Activated CD4-positive, alpha-beta T cell treated with anti-CD3 and anti-CD28 coated beads, Interleukin-2, Interleukin-4, amounts not matched to agents 100 ng/mL and 50 ng/mL, durations not matched to agents 16 hours and 8 hours (primary cell): ENCODE measurements at regions not wholly inside any gene's neighbourhood (a gene's known extent, or its start where the extent isn't known, plus 50 kb on each side); places are given as distances from the start of the nearest gene placed in this dataset.
"Not testable (repeated sequence)": the region's sequence is repeated elsewhere in the genome, so short reads cannot be mapped to it uniquely, and the experiment has no call there.

Experiments
- DNase-seq: peaks from one replicate; pipeline ENCODE4 v3.0.0-alpha.2; 2020; ENCODE audit warnings: low spot score

DNA sequence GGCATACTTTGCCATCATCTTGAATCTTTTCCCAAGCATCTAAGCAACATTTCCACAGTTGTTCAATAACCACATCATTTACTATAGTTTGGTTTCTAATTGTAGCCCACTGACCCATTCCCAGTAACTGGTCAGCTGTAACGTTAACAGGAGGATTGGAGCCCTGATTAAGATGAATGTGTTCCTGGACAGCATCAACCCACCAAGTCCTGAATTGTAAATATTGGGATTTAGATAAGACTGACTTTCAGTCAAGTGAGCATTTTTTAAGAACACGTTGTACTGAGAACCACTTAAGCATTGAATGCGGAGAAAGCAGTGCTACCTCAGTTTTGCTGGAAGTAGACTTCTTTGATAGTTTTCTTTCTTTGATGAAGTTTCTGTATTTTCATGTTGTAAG, 53.3 kb upstream of the ARL4D start:
- not testable (repeated sequence) for DNase-seq

DNA sequence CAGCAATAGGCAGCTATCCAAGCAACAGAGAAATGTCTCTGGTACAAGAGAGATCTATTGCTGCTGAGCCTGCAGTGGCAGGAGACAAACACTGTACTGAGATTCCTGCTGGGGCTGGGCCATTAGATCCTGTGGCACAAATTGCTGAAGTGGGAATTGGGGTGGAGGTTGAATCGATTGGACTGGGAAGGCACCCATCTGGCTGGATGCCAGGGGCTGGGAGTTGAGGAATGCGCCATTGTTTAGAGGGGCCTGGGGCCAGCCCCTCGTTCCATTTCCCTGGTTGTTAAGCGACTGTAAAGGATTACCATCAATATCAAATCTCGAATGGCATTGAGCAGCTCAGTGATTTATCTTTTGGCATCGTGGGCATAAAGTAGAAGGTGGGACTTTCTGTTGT, 54.1 kb upstream of the ARL4D start:
- no peak for DNase-seq

DNA sequence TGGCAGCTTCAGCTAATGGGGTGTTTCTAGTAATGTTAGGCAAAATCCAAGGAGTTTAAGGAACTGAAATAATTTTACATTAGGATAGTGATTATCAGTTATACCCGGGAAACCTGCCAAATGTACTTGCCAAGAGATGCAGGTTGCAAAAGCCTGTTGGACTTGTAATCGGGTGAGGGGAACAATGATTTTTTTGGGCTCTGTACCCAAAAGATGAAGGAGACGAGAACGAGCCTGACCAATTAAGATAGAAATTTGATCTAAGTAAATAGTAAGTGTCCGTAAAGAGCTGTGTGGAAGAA, 56.3 kb upstream of the ARL4D start:
- no peak for DNase-seq

DNA sequence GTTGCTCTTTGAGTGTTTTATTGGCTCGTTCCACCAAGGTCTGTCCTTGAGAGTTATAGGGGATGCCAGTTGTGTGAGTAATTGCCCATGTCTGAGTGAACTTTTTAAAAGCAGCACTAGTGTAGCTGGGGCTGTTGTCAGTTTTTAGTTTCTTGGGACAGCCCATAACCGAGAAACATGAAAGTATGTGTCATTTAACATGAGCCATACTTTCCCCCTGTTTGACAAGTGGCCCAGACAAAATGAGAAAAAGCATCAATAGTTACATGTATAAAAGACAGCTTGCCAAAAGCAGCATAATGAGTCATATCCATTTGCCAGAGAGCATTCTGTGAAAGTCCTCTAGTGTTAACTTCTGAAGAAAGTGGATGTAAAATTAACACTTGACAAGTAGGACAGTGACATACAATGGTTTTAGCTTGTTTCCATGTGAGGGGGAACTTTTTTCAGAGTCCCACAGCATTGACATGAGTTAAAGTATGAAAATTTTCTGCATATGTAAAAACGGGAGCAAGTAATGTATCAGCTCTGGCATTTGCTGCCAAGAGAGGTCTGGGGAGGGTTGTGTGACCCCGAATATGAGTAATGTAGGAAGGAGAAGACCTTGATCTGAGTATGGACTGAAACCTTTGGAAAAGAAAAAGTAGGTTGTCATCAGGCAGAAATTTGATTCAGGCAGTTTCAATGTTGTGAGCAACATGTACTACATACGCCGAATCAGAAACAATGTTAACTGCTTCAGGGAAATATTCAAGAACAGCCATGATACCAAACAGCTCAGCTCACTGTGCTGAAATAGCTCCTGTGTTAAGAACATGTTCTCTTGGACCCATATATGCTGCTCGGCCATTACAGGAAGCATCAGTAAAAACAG, 56.8 kb upstream of the ARL4D start:
- peak; percentile 68 for DNase-seq

DNA sequence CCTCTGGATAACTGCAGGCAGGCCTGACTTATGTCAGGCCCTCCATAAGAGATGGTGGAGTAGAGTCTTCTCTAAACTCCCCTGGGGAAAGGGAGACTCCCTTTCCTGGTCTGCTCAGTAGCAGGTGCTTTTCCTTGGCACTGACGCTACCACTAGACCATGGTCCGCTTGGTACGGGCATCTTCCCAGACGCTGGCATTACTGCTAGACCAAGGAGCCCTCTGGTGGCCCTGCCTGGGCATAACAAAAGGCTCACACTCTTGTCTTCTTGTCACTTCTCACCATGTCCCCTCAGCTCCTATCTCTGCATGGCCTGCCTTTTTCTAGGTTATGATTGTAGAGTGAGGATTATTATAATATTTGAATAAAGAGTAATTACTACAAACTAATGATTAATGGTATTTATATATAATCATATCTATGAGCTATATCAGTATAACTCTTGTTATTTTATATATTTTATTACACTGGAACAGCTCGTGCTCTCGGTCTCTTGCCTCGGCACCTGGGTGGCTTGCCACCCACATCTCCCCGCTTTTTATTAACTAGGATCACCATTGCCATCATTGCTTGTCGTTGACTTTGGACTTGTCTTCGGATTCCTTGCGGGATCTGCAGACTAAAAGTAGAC, 59.8 kb upstream of the ARL4D start:
- peak; percentile 63 for DNase-seq

DNA sequence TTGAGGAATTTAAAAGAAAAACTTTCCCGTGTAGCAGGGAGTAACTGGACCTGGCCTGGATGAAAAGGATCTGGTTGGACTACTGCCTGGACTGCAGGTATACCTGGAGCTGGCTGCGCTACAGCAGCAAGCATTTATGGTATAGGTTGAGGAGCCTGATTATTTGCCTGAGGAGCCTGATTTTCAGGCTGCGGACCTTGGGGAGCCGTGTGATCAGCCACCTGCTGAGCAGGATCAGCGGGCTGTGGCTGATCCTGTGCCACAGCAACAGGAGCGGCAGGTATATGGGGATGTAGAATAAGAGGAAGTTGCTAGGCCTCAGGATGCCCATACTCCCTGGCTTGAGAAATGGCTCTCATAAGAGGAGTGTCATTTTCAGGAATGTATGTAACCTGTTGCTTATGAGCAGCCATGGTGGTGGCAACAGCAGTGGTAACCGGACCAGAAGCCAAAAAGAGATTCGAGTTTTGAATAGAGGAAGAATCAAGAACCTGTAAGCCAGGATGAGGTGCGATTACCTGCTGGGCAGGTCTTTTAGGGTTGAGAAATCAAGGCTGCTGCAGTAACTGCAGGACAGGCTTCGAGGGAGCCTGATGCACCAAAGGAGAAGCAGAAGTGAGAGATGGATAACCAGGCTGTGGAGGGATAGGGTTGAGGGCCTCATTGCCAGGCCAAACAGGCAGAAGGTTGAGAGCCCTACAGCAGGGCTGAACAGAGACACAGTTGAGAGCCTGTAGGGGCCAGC, 60.9 kb upstream of the ARL4D start:
- DNase-seq = no peak

DNA sequence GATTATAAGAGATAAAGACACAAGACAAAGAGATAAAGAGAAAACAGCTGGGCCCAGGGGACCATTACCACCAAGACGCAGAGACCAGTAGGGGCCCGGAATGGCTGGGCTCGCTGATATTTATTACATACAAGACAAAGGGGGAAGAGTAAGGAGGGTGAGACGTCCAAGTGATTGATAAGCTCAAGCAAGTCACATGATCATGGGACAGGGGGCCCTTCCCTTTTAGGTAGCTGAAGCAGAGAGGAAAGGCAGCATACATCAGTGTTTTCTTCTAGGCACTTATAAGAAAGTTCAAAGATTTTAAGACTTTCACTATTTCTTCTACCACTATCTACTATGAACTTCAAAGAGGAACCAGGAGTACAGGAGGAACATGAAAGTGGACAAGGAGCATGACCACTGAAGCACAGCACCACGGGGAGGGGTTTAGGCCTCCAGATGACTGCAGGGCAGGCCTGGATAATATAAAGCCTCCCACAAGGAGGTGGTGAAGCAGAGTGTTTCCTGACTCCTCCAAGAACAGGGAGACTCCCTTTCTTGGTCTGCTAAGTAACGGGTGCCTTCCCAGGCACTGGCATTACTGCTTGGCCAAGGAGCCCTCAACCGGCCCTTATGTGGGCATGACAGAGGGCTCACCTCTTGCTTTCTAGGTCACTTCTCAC, 63.9 kb upstream of the ARL4D start:
- DNase-seq = no peak

DNA sequence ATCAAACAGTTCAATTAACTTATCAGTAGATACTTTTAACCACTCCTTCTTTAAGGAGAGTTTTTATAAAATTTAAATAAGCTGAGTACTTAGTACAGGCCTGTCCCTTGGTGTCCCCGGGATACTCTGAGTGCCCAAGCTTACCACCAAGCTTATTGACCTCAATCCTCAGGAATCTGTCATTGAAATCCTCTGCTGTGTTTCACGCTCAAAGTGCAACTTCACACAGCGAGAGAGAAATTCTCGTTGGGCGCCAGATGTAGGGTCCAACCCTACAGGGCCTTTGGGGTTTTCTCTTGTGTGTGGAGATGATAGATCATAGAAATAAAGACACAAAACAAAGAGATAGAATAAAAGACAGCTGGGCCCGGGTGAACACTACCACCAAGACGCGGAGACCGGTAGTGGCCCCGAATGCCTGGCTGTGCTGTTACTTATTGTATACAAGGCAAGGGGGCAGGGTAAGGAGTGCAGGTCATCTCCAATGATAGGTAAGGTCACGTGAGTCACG, 65.3 kb upstream of the ARL4D start:
- no peak for DNase-seq

DNA sequence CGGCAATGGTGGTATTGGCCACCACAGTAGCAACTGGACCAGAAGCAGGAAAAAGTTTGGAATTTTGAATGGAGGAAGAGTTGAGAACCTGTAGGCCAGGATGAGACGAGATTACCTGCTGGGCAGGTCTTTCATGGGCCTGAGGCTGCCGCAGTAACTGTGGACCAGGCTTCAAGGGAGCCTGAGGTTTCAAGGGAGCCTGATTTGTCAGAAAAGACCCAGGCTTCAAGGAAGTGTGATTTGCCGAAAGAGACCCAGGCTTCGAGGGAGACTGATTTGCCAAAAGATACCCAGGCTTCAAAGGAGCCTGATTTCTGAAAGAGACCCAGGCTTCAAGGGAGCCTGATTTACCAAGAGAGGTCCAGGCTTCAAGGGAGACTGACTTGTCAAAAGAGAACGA, 66.6 kb upstream of the ARL4D start:
- DNase-seq = no peak

DNA sequence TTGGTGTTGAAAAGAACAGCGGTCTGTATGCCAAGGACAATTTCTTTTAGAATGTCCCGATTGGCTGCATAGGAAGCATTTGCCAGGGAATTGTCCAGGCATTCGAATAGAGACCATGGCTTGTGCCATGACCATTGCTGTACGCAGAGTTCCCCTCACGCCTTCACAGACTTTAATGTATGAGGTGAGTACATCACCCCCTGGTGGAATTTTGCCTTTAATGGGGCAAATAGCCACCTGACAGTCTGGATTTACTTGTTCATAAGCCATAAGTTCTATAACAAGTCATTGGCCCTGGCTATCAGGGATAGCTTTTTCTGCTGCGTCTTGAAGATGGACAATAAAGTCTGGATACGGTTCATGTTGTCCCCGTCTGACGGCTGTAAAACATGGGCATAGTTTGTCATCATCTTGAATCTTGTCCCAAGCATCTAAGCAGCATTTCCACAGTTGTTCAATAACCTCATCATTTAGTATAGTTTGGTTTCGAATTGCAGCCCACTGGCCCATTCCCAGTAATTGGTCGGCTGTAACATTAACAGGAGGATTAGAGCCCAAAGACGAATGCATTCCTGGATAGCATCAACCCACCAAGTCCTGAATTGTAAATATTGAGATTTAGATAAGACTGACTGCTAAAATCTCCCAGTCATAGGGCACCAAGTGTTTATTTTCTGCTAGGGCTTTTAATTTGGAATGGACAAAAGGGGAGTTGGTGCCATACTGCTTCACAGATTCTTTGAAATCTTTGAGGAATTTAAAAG, 67.7 kb upstream of the ARL4D start:
- DNase-seq = no peak

DNA sequence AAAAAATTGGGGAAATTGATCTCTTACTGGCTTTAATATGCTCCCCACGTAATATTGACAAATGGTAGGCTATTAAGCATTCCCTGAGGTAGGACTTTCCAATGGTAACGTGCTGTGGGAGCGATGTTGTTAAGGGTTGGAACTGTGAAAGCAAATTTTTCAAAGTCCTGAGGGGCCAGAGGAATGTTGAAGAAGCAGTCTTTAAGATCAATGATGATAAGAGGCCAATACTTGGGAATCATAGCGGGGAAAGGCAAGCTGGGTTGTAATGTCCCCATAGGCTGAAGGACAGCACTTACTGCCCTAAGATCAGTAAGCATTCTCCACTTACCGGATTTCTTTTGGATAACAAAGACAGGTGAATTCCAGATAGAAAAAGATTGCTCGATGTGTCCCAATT, 69.6 kb upstream of the ARL4D start:
- no peak for DNase-seq

DNA sequence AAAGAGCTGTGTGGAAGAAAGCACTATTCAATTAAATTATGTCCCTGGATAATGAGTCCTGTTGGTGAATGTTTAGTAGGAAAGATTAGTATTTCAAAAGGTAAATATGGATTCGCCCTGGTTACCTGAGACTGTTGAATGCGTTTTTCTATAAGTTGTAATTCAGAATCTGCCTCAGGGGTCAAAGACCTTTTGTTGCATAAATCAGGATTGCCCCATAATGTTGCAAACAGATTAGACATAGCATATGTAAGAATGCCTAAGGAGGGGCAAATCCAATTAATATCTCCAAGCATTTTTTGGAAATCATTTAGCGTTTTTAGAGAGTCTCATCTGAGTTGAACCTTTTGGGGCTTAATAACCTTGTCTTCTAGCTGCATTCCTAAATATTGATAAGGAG, 70.1 kb upstream of the ARL4D start:
- no peak for DNase-seq

DNA sequence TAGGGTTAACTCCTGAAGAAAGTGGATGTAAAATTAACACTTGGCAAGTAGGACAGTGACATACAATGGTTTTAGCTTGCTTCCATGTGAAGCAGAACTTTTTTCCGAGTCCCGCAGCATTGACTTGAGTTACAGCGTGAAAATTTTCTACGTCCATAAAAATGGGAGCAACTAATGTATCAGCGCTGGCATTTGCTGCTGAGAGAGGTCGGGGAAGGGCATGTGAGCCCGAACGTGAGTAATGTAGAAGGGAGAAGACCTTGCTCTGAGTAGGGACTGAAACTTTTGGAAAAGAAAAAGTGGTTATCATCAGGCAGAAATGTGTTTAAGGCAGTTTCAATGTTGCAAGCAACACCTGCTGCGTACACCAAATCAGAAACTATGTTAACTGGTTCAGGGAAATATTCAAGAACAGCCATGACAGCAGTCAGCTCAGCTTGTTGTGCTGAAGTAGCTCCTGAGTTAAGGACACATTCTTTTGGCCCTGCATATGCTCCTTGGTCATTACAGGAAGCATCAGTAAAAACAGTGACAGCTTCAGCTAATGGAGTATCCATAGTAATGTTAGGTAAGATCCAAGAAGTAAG, 70.9 kb upstream of the ARL4D start:
- DNase-seq = no peak

DNA sequence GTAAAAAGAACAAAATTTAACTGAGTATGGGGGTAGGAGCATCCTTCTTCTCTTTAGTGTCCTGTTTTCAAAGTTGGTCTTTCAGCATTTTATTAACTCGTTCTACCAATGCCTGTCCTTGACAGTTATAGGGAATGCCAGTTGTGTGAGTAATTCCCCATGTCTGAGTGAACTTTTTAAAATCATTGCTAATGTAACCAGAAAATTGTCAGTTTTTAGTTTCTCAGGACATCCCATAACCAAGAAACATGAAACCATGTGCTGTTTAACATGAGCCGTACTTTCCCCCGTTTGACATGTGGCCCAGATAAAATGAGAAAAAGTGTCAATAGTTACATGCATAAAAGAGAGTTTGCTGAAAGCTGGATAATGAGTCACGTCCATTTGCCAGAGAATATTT, 71.4 kb upstream of the ARL4D start:
- no peak for DNase-seq

DNA sequence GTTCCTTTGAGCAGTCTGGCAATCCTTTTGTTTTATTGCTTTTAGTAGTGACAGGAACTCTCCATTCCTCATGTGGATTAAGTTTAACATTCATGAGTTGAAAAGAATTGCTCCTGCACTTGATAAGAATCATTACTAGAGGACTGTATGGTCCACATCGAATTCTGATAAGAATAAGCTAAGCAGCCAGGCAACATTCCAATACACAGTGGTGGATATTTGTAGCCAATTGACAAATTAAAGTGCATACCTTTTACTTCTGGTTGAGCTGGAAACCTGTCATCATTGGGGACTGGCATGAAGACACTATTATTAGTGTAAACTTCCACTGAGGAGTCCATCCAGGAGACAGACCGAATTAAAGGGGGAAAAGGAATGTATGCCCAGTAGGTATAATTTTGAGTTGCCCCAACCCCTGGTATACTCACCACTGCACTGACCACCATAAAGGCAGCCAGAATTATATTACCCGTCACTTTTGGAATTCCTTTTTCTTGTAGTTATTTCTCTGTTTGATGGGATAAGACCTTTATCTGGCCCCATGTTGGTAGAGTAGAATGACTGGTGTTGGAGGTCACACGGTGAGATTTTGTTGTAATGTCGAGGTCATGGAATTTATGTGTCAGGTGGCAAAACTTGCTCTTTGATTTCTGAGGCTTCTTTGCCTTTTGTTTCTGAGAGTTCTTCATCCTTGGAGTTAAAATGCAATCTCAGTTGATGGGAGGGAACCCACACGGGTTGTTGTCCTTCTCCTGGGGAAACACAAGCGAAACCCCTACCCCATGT, 72.1 kb upstream of the ARL4D start:
- no peak for DNase-seq

DNA sequence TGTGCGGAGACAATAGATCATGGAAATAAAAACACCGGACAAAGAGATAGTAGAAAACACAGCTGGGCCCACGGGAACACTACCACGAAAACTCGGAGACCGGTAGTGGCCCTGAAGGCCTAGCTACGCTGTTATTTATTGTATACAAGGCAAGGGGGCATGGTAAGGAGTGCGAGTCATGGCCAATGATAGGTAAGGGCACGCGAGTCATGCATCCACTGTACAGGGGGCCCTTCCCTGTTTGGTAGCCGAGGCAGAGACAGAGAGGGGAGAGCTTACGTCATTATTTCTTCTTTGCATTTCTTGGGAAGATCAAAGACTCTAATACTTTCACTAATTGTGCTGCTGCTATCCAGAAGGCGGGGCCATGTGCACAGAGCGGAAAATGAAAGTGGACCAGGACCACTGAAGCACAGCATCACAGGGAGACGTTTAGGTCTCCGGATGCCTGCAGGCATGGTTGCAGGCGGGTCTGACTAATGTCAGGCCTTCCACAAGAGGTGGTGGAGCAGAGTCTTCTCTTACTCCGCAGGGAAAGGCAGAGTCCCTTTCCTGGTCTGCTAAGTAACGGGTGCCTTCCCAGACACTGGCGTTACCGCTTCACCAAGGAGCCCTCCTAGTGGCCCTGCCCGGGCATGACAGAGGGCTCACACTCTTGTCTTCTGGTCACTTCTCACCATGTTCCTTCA, 74.4 kb upstream of the ARL4D start:
- DNase-seq = no peak

DNA sequence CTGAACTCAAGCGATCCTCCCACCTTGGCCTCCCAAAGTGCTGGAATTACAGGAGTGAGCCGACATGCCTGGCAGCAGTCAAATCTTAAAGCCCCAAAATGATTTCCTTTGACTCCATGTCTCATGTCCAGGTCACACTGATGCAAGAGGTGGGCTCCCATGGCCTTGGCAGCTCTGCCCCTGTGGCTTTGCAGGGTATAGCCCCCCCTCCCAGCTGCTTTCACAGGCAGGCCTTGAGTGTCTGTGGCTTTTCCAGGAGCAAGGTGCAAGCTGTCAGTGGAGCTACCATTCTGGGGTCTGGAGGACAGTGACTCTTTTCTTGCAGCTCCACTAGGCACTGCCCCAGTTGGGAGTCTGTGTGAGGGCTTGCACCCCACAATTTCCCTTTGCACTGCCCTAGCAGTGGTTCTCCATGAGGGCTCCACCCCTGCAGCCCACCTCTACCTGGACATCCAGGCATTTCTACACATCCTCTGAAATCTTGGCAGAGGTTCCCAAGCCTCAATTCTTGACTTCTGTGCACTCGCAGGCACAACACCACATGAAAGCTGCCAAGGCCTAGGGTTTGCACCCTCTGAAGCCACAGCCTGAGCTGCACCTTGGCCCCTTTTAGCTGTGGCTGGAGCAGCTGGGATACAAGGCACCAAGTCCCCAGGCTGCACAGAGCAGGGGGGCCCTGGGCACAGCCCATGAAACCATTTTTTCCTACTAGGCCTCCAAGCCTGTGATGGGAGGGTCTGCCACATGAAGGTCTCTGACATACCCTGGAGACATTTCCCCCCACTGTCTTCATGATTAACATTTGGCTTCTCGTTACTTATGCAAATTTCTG, 79.3 kb upstream of the ARL4D start:
- DNase-seq = no peak

DNA sequence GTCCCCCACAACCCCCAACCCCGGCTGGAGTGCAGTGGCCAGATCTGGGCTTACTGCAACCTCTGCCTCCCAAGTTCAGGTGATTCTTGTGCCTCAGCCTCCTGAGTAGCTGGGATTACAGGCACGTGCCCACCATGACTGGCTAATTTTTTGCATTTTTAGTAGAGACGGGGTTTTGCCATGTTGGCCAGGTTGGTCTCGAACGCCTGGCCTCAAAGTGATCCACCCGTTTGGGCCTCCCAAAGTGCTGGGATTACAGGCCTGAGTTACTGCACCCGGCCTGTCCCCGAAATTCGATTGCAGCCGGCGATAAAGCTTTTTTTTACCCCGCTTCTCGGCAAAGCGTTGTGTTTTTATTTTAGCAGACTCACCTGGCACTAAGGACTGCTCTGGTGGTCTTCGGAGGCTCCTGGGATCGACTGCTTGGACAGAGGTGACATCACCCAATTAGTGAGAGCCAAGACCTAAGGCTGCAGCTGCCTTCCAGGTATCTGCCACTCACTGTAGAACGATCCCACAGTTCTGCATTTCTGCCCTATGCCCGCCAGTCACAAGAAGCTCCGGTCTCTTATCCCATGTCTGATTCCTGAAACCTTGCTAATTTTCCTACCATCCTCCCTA, 82.2 kb upstream of the ARL4D start:
- peak; percentile 21 for DNase-seq
